GM19351 (cell line): ENCODE measurements at regions not wholly inside any gene's neighbourhood (a gene's known extent, or its start where the extent isn't known, plus 50 kb on each side); places are given as distances from the start of the nearest gene placed in this dataset.
"Not testable (repeated sequence)": the region's sequence is repeated elsewhere in the genome, so short reads cannot be mapped to it uniquely, and the experiment has no call there.

Experiments used
- ATAC-seq: cut with Tn5 transposase; IDR thresholded peaks from one replicate; pipeline ENCODE4 v1.9.1; 2021; ENCODE audit warnings: mild to moderate bottlenecking, moderate library complexity; ENCODE audit not compliant: unreplicated experiment

DNA sequence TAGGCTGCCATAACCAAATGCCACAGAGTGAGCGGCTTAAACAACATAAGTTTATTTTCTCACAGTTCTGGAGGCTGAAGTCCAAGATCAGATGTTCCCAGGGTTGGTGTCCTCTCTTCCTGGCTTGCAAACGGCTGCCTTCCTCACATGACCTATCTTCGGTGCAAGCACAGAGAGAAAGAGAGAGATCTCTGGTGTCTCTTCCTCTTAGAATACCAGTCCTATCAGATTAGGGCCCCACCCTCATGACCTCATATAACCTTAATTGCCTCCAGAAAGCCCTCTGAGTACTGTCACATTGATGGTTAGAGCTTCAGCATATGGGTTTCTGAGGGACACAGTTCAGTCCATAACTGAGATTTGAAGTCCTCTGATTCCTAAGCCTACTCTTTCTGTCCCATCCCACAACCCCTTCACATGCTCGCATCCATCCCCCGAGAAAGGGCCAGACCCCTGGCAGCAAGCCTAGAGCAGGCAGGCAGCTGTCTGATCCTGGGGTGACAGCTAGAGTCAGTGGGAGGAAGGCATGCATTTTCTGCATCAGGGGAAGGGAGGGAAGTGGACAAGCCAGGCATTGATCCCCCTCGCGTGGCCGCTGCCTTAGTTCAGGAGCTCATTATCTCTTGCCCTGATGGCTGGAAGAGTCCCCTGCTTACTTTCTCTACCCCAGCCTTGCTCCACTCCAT lies 114.1 kb downstream of the FAR1 start:
- no peak for ATAC-seq

DNA sequence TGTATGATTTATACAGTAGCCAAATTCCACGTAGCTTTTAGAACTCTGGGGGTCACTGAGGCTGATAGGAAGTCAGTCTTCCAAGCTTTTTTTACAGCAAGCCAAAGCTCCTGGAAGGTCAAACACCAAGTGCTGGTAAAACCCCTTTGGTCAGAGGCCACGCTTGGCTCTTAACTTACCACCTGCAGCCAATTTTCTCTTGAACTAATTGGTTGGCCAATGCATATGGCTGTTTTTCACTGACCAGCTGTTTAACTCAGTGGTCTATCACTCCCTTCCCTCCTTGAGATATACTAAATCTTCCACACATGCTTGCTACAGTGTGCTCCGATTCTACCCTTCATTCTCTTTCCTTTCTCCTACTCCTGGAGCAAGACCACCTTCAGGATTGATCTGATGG lies 116.0 kb downstream of the FAR1 start:
- ATAC-seq = no peak

DNA sequence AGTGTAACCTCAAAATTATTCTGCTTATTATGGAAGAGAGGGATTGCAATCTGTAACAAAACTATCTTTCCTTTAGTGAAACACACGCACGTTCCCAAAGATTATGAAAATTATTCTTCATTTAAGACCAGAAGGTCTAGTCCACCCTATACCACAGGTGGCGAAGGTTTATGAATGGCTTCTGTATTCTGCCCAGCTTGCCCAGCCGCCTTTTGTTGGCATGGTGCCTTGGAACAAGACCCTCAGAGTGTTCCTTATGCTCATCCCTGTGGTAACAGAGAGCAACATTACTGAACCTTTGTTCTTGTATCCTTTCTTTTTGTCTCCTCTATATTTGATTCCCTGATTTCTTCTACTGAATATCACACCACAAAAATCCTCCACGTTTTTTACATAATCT lies 116.4 kb downstream of the FAR1 start:
- ATAC-seq = no peak

DNA sequence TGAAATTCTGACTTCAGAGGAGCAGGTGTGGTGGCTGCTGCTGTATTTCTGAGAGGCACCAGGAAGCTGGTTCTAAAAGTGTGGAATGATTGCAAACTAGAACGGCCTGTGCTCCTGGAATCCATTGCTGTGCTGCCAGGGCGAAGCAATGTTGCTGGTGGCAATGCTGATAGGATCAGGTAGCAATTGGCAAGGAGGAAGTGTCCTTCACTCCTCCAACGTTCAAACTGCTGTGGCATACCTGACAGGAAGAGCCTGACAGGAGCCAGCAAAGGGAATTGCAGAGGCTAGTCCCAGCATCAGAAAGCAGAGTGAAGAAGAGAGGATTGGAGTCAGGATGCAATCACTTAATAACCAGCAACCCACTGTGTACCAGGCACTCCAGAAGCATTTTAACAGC lies 118.2 kb downstream of the FAR1 start:
- ATAC-seq = no peak

DNA sequence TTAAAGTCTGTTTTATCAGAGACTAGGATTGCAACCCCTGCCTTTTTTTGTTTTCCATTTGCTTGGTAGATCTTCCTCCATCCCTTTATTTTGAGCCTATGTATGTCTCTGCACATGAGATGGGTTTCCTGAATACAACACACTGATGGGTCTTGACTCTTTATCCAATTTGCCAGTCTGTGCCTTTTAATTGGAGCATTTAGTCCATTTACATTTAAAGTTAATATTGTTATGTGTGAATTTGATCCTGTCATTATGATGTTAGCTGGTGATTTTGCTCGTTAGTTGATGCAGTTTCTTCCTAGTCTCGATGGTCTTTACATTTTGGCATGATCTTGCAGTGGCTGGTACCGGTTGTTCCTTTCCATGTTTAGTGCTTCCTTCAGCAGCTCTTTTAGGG lies 129.1 kb downstream of the FAR1 start:
- not testable (repeated sequence) for ATAC-seq

DNA sequence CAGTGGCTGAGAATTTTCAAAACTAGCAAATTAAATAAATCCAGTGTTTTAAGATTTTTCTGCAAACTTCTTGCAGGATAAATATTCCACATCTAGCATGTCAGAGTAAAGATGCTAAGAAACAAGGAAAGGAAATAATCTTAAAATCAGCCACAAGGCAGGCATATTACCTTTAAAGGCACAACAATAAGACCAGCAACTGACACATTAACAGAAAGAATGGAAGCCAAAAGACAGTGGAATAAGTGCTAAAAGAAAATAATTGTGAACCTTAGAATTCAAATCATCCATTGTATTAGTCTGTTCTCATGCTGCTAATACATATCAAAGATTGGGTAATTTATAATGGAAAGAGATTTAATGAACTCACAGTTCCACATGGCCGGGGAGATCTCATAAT lies 132.4 kb downstream of the FAR1 start:
- ATAC-seq = no peak

DNA sequence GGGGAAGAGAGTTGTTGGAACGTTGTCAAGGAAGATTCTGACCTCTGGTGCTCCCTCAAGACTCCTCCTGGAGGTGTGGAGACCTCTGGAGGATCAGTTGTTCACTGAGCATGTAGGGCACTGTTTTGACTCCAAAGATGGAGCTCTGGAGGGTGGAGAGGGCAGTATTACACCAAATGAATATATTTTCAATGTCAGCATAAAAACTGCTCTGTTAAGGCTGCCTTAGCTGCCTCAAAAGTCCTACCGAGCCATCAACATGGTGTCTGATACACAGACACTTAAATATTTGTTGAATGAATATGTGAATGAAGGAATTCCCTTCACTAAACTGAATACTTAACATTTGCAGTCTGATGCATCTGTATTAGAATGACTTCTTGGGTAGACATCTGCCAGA lies 144.2 kb upstream of the SPON1 start:
- ATAC-seq = no peak

DNA sequence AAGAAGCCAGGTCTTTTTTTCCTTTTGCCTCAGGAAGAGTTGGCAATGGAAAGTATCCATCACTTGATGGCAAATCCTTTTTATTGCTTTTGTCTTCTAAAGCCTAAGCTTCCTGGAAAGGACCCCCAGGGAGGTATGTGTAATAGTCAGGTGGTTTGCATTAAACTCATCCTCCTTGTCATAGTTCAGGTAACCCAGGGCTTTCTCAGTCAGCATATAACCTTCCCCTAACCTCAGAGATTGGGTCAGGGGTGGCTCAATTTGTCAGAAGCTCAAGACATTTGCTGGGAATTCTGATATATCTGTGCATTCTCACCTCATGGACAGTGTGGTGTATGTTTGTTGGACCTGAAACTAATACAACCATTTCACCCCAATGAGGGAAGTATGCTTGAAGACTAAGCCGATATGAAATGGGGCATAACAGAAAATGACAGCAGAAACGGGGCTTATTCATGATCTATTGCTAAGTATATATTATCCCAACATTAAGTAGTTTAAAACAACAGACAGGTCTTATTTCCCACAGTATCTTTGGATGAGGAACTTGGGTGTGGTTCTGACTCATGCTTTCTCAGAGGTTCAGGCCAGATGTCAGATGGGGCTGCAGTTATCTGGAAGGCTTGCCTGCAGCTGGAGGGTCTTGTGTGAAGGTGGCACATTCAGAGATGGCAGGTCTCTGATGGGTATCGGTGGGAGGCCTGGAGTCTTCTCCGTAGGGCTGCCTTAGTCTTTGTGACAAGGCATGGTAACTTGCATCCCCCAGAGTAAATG lies 135.8 kb upstream of the SPON1 start:
- no peak for ATAC-seq

DNA sequence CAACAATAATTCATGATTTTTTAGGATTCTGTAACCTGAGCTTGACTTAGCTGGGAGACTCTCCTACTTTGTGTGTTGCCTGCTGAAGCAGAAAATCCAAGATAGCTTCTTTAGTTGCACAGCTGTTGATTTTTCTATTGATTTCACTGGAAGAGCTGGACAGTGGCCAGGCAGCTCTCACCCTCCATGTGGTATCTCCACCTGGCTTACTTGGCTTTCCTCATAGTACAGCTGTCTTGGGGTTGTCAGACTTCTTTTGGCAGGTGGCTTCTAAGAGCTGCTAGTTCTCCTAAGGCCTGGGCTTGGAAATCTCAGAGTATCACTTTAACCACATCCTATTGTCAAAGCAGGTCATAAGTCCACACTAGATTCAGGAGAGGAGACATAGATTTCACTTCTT lies 130.8 kb upstream of the SPON1 start:
- no peak for ATAC-seq

DNA sequence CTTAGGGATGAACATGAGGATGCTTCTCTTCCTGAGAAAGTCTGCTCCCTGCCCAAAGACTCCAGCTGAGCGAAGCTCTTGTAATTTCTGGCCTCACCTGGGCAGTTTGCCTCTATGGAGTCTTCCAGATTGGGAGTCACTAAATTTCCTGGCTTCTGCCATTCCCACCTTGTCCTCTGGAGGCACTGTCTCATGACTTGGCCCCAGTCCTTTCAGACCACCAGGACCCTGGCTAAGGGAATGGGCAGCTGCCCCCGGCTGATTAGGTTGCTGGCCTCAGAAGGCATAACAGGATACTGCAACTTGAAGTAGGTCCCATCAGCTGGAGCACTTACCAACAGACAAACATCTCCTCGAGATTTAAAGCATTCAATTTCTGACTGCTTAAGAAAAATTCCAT lies 128.1 kb upstream of the SPON1 start:
- no peak for ATAC-seq

DNA sequence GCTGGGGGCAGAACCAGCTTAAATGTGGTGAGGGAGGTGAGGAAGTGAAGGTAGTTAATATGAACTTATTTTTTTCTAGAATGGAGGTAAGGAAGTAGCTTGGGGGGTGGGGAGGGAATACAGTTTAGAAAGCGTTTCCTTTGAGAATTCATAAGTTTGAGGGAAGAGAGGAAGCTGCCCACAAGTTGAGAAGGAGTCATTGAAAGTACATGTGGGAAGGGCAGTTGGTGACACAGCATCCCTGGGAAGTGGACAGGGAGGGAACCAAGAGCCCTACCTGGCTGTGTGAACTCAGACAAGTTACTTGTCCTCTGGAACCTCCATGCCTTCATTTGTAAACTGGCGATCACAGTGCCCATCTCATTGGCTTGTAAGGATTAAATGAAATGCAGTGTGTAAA lies 125.9 kb upstream of the SPON1 start:
- no peak for ATAC-seq

DNA sequence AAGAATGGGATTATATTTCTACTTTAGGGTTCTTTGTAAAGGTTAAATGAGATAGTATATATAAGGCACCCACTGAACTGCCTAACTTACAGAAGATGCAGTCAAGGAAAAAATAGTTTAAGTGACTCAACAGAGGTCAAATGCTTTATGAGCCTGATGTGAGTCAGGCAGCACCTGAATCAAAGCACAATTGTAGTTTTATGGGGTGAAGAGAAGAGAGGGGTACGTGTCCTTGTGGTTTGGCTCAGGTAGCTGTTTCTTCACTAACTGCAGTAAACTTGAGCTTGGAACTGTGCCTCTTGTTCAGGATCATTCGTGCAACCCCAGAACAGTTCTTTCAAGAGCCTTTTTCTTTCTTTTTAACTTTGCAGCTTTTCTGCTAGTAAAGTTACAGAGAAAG lies 125.2 kb upstream of the SPON1 start:
- no peak for ATAC-seq

DNA sequence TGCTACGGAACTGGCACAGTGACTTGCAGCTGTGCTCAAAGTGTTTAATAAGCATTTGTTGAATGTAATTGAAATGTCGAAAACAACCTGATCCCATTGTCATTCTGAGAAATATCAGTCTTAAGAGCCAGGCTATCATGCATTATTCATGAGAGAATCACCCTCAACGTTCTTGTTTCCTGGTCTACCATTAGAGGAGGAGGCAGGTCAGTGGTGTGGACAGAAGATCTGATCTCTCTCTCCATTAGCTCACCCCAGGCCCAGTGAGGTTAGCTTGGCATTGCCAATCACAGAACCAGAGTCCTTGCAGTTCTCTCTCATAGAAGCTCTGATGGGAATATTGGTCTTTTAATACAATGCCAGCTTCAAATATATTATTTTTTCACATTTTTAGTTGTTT lies 121.1 kb upstream of the SPON1 start:
- no peak for ATAC-seq

DNA sequence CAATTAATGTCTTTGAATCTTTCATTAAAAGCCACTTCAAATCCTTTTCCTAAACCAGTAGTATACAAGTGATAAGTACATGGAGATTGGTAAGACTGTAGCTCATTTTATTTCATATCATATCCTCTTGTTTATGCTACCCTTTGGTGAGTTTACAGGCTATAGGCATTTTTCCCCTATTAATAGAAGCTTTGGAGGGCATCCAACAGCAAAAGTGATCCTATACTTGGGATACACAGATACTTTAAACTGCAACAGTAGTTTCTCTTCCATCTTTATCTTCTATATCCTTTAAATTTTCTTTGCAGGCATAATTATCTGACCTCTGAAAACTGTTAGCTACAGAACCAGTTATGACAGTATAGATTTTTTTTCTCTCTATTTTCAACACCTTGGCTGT lies 114.5 kb upstream of the SPON1 start:
- no peak for ATAC-seq

DNA sequence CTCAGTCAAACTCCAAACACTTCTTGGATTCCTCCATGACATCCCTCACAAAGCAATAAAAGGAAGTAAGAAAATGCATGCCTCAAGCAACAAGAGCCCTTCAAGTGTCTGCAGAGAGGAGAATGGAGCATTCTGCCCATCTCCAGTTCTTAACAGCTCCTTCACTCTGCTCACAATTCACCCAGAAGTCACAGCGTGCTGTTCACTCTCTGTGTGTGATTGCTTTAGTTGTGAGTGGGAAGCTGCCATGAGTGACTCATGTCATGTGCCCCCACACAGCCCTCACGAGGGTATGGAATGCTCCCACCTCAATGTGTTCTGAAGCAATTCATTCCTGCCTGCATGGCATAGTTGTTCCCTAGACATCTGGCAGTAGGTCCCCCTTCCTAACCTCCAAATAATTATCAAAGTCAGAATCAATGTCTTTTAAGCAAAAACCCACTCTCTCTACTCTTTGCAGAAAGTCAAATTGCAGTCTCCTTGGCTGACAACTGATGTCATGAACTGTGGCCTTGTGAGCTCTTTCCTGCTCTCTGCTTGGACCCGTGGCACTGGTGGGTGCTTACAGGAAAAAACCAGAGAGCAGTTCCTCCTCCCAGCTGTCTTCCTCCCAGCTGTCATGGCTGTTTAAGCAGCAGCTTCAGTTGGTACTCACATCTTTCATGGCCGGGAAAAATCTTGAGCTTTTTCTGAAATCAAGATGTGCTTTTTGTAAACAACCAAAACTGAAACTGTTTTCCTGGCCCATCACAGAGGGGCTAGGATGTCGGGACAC lies 112.1 kb upstream of the SPON1 start:
- no peak for ATAC-seq

DNA sequence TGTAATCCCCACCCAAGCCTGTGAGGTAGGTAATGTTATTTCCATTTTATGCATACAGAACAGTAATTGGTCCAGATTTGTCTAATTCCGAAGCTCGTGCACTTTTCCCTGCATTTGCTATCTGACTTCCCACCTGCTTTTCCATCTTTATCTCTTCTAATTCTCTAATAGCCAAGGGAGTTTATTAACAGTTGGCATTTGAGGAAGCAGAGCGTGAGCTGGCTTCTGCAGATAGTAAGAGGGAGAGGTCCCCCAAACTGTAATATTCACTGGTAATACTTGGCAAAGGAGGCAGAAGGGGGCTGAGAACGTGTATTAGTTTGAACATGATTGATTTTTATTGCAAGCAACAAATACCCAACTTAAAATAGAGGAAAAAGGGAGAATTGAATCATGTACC lies 110.8 kb upstream of the SPON1 start:
- ATAC-seq = no peak

DNA sequence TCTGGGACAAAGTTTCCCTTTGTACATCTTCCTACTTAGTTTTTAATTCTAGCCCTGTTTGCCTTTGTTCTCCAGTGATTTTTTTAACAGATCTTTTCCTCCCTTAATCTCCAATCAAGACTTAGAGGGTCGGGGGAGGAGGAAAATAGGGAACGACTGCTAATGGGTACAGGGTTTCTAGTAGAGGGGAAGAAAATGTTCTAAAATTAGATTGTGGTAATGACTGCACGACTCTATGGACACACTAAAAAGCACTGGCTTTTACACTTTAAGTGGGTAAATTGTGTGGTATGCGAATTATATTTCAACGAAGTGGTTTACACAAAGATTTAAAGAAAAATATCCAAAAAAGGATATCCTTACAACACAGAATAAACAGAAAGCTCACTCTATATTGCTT lies 110.0 kb upstream of the SPON1 start:
- ATAC-seq = no peak

DNA sequence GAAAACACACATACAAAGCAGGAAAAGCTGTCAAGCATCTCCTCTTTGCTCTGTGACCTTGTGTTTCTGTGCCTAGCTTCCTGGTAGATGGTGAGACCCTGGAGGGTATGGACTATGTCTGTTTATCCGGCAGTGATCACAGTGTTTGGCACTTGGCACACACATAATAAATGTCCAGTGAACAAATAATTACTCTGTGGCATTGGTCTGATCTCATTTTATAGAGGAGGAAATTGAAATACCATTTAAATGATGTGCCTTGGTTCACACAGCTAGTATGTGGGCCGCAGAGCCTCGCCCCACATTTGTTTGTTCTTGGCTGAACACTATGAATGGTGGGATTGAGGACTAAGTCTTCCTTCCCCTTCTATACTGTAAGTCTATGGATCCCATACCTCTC lies 104.7 kb upstream of the SPON1 start:
- no peak for ATAC-seq

DNA sequence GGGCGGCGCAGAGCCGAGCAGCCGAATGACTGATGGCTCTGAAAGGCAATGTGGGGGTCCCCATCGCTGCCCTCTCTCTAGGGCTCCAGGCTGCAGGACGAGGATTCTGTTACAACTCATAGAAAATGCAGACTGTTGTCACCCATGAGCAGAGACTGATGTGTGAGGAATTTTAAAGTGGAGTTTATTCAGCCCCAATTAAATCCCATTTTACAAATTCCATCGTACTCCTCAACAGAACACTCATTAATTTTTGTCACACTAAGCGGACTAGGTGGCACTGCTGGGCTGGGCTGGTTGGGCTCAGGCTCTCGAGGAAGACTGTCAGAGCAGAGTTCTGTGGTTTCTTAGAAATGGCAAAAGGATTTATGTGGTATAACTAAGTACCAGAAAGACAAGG lies 102.6 kb upstream of the SPON1 start:
- ATAC-seq = no peak

DNA sequence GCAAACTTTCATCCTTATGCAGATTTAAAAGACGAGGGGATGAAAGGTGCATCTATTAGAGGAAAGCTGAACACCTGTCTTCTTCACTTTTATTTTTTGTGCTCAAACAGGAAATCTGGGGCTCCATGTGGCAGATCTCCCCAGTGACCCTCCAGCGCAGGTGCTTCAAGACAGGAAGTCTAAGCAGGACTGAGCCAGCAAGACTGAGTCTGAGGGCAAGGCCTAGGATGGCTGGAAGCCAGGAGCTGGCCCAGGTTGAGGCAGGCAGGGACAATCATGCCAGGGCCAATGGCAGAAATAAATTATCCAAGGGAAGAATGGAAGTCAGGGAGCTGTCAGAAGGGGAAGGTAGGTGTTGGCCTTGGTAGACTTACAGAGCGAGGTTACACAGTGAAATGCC lies 101.1 kb upstream of the SPON1 start:
- no peak for ATAC-seq

DNA sequence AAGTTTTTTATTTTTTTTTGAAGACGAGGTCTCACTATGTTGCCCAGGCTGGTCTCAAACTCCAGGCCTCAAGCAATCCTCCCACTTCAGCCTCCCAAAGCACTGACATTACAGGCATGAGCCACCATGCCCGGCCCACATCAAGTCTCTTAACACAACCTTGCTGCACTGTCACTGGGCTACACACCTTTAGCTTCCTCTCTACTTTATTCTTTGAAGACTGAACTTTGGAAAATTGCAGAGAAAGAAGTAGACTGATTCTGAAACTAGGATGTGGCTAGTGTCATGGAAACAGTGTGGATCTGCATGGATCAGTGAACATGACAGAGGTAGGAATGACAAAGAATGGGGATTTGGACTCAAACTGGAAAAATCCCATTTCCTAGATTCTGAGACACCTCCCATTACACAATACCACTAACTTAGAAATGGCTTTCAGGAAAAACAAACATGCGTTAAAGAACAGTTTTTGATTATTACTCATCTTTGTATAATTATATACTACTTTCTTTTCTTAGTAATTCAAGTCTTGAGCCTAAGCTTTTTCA lies 99.6 kb upstream of the SPON1 start:
- ATAC-seq = no peak
